HG02642 (cell line): ENCODE measurements at regions not wholly inside any gene's neighbourhood (a gene's known extent, or its start where the extent isn't known, plus 50 kb on each side); places are given as distances from the start of the nearest gene placed in this dataset.

ENCODE experiments used
- ATAC-seq: cut with Tn5 transposase; IDR thresholded peaks from one replicate; pipeline ENCODE4 v1.9.1; 2021; ENCODE audit warnings: mild to moderate bottlenecking; ENCODE audit not compliant: unreplicated experiment, poor library complexity

- ATAC-seq = no peak
Measured at GRCh38 chr15:93476491-93477177, 387.6 kb upstream of the RGMA start.

GRCh38 chr15:93474728-93475127 lies 385.7 kb upstream of the RGMA start:
- ATAC-seq = no peak

- no peak for ATAC-seq
Measured at GRCh38 chr15:93469994-93470393, 381.0 kb upstream of the RGMA start.

- no peak for ATAC-seq
Measured at GRCh38 chr15:93467337-93467736, 378.3 kb upstream of the RGMA start.

- no peak for ATAC-seq
Measured at GRCh38 chr15:93466380-93466779, 377.4 kb upstream of the RGMA start.

- no peak for ATAC-seq
Measured at GRCh38 chr15:93462690-93463089, 373.7 kb upstream of the RGMA start.

GRCh38 chr15:93460717-93461116 lies 371.7 kb upstream of the RGMA start:
- peak; percentile 79 for ATAC-seq

GRCh38 chr15:93459396-93459795 lies 370.4 kb upstream of the RGMA start:
- ATAC-seq = no peak

- no peak for ATAC-seq
Measured at GRCh38 chr15:93458597-93458996, 369.6 kb upstream of the RGMA start.

- no peak for ATAC-seq
Measured at GRCh38 chr15:93454788-93455187, 365.8 kb upstream of the RGMA start.

GRCh38 chr15:93452537-93453211 lies 363.7 kb upstream of the RGMA start:
- no peak for ATAC-seq

- ATAC-seq = no peak
Measured at GRCh38 chr15:93451822-93452221, 362.8 kb upstream of the RGMA start.

- ATAC-seq = no peak
Measured at GRCh38 chr15:93451265-93451664, 362.3 kb upstream of the RGMA start.

- ATAC-seq = no peak
Measured at GRCh38 chr15:93449798-93450197, 360.8 kb upstream of the RGMA start.

GRCh38 chr15:93438310-93438709 lies 349.3 kb upstream of the RGMA start:
- no peak for ATAC-seq

GRCh38 chr15:93432474-93432873 lies 343.5 kb upstream of the RGMA start:
- ATAC-seq = no peak

GRCh38 chr15:93428807-93429351 lies 339.9 kb upstream of the RGMA start:
- ATAC-seq = no peak

GRCh38 chr15:93428150-93428549 lies 339.1 kb upstream of the RGMA start:
- ATAC-seq = no peak

- ATAC-seq = no peak
Measured at GRCh38 chr15:93424131-93424530, 335.1 kb upstream of the RGMA start.

GRCh38 chr15:93422476-93422875 lies 333.5 kb upstream of the RGMA start:
- ATAC-seq = no peak

GRCh38 chr15:93420477-93420876 lies 331.5 kb upstream of the RGMA start:
- no peak for ATAC-seq

GRCh38 chr15:93420050-93420452 lies 331.0 kb upstream of the RGMA start:
- ATAC-seq = no peak
